Retinal pigment epithelial cell (primary cell): ENCODE measurements at regions not wholly inside any gene's neighbourhood (a gene's known extent, or its start where the extent isn't known, plus 50 kb on each side); places are given as distances from the start of the nearest gene placed in this dataset.
A peak's percentile ranks its signal among the peaks of the same experiment; 100 is the strongest.

ENCODE experiments used
- DNase-seq: peaks from one replicate; pipeline ENCODE4 v3.0.0-alpha.2; 2010; ENCODE audit warnings: low read depth
- H3K4me3 ChIP-seq: 2 replicates; pipeline ENCODE4 v1.5.1; 2011; ENCODE audit warnings: mild to moderate bottlenecking, low read length, control low read depth, moderate library complexity
- TF ChIP-seq, protein P1 (sequence below): conservative IDR thresholded peaks from 2 replicates; pipeline ENCODE4 v1.5.1; 2011; ENCODE audit warnings: low read depth, low read length, control low read depth, inconsistent platforms

DNA sequence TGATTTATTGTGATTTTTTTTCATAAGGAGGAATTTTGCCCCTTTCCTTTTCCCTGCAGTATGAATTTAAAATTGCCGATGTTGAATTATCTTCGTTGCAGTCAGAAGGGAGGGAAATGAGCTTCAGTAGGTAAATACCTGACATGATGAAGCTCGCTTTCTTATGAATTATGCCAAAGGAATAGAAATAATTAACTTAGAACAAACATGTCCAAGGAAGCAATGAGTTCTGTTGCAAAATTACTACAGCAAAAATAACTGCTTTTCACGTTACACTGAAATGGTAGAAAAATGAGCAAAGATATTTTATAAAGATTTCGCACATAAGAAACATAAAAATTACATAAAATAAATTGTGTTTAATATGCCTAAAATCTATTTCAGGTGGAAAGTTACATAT, 91.1 kb upstream of the ZNF804A start:
- TF ChIP-seq, protein P1, sequence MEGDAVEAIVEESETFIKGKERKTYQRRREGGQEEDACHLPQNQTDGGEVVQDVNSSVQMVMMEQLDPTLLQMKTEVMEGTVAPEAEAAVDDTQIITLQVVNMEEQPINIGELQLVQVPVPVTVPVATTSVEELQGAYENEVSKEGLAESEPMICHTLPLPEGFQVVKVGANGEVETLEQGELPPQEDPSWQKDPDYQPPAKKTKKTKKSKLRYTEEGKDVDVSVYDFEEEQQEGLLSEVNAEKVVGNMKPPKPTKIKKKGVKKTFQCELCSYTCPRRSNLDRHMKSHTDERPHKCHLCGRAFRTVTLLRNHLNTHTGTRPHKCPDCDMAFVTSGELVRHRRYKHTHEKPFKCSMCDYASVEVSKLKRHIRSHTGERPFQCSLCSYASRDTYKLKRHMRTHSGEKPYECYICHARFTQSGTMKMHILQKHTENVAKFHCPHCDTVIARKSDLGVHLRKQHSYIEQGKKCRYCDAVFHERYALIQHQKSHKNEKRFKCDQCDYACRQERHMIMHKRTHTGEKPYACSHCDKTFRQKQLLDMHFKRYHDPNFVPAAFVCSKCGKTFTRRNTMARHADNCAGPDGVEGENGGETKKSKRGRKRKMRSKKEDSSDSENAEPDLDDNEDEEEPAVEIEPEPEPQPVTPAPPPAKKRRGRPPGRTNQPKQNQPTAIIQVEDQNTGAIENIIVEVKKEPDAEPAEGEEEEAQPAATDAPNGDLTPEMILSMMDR: no peak
- DNase-seq: no peak
- no peak overlapping the region for H3K4me3 ChIP-seq

DNA sequence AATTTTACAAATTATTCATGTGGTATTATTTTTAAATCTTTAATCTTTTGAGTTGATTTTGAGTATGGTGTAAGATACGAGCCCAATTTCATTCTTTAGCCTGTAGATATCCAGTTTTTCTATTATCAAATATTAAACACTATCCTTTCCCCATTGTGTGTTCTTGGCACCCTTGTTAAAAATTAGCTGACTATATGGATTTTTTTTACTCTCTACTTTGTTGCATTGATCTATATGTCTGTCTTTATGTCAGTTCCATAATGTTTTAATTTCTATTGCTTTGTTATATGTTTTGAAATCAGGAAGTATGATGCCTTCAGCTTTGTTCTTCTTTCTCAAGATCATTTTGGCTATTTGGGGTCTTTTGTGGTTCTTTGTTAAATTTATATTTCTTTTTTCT, 80.9 kb upstream of the ZNF804A start:
- no peak overlapping the region for H3K4me3 ChIP-seq
- TF ChIP-seq, protein P1: no peak
- DNase-seq: no peak

DNA sequence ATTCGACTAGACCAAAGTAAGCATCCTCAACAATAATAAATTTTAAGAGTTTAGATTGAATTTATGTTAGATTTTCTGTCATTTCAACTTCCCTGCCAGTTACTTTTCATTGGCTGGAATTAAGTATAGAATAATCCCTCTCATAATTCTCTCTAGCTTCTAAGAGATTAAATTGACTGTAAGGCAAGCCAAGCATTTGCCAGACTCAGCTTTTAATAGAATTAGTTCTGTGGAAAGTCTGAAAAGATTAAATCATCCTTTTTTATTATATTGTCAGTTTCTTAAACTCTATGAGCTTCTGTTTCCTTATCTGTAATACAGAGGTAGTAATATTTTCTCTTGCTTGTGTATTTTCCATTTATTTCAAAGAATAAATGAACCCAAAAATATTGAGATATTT, 77.9 kb upstream of the ZNF804A start:
- DNase-seq: no peak
- TF ChIP-seq, protein P1: no peak
- H3K4me3 ChIP-seq: no peak overlapping the region

DNA sequence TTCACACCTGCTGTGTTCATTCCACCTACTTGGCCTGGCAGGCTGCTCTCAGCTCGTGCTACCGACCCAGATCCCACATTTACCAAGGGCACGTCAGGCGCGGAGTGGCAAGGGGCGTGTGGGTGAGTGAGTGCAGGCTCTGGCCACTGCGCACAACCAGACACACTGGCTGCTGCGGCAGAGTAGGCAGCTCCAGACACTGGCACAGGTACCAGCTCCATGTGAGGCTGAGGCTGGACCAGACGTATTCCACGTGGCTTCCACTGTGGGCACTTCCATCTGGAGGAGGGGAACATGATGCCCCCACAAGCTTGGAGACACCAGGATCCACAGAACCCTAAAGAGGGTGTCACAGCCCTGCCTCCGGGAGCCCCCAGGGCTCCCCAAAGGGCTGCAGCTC, 74.6 kb upstream of the ZNF804A start:
- no peak for DNase-seq
- no peak overlapping the region for H3K4me3 ChIP-seq
- TF ChIP-seq, protein P1: no peak

DNA sequence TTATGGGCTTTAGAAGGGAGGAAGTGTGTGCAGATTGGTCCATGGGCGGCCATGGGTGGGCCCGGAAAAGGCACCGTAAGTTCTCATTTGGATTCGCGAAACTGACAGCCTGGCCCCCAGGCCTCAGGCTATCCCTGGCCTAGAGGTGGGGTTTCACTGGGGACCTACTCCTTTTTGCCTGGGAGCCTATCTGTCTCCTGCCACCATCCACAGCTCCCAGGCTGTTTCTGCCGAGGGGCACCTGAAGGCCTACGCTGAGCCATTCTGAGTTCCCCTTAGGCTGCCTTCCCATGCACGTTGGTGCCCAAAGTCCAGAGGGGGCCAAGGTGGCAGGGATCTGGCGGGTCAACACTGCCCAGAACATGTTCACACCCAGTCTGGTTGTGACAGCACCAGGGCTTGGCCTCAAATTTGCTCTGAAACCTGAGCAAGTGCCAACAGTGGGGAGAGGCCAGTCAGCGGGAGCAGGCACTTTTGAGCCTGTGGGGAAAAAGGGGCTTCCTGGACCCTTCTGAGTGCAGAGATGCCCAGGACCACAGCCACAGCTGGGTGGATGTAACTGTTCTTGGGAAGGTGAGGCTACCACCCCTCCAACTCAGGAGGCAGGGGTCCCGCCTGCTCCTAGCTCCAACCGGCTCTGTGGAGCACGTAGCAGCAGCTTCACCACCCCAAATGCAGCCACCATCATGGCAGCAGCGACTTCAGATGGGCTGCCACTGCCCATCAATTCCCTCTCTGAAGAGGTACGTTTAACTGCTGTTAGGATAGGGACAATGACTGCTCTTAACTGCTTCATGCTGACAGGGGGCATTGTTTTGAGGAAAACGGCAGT, 73.6 kb upstream of the ZNF804A start:
- no peak for DNase-seq
- H3K4me3 ChIP-seq: no peak overlapping the region
- TF ChIP-seq, protein P1: no peak

DNA sequence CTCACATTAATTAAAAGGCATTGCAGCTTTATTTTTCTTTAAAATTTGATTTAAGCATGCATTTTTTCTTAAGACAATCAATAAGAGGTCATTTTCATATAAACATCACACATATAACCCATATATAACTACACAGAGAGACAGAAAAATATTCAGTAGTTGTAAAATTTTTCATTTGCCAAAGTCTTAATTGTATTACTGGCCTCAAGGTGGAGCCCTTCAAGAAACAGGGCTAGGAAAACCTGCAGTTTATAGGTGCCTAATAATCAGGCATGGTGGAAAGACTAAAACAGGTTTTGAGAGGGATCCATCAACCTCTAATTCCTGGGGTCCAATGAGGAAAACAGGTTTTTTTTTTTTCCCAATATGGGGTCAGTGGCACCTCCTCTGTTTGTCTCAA, 71.3 kb upstream of the ZNF804A start:
- TF ChIP-seq, protein P1: peak; percentile 25
- H3K4me3 ChIP-seq: no peak overlapping the region
- no peak for DNase-seq

DNA sequence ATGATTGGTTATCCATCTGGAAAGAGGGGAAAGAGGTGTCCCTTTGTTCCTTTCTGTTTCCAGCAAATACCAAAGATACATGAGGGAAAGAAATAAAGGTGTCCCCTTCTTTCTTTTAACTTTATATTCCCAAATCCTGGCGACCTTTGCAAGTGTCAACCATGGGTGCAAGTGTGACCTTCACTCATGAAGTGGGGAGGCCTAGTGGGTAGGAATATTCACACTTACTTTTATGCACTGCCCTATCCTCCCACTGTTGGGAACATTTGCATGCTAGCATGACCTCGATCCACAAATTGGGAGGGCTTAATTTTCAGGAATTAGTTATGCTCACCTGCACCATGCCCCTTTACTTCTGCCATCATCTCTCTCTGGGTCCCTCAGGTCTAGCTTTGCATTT, 70.2 kb upstream of the ZNF804A start:
- TF ChIP-seq, protein P1: no peak
- no peak for DNase-seq

More for the DNA sequence above, 70.2 kb upstream of the ZNF804A start:
- no peak overlapping the region for H3K4me3 ChIP-seq
